Smooth muscle cell (in vitro differentiated cells): ENCODE measurements at regions not wholly inside any gene's neighbourhood (a gene's known extent, or its start where the extent isn't known, plus 50 kb on each side); places are given as distances from the start of the nearest gene placed in this dataset.

ENCODE experiments used
- DNase-seq: peaks from one replicate; lab custom pipeline; 2025; ENCODE audit not compliant: unreplicated experiment; lab: John Stamatoyannopoulos, UW
- H2AFZ ChIP-seq: fragments of 200-600 bp; sonication (generic); 2 replicates; pipeline ENCODE4 v1.6.0; 2016; ENCODE audit warnings: antibody characterized with exemption, low read depth, mild to moderate bottlenecking
- H3F3A ChIP-seq: fragments of 200-600 bp; sonication (generic); 2 replicates; pipeline ENCODE4 v1.6.0; 2017; ENCODE audit warnings: antibody characterized with exemption, low read depth
- H3K27ac ChIP-seq: fragments of 200-600 bp; sonication (generic); 2 replicates; pipeline ENCODE4 v1.5.1; 2016; ENCODE audit warnings: low read depth, mild to moderate bottlenecking
- H3K27me3 ChIP-seq: fragments of 200-600 bp; sonication (generic); 2 replicates; pipeline ENCODE4 v1.6.1; 2016; ENCODE audit warnings: low read depth, mild to moderate bottlenecking
- H3K36me3 ChIP-seq: fragments of 200-600 bp; sonication (generic); 2 replicates; pipeline ENCODE4 v1.5.1; 2016; ENCODE audit warnings: low read depth
- H3K4me1 ChIP-seq: fragments of 200-600 bp; sonication (generic); 2 replicates; pipeline ENCODE4 v1.5.1; 2016; ENCODE audit warnings: low read depth
- H3K4me2 ChIP-seq: fragments of 200-600 bp; sonication (generic); 2 replicates; pipeline ENCODE4 v1.6.0; 2016; ENCODE audit warnings: mild to moderate bottlenecking
- H3K4me3 ChIP-seq: fragments of 200-600 bp; sonication (generic); 2 replicates; pipeline ENCODE4 v1.5.1; 2016; ENCODE audit warnings: mild to moderate bottlenecking
- H3K79me2 ChIP-seq: fragments of 200-600 bp; sonication (generic); 2 replicates; pipeline ENCODE4 v1.6.0; 2016; ENCODE audit warnings: low read depth, mild to moderate bottlenecking
- H3K9ac ChIP-seq: fragments of 200-600 bp; sonication (generic); 2 replicates; pipeline ENCODE4 v1.6.0; 2016; ENCODE audit warnings: low read depth
- H3K9me3 ChIP-seq: fragments of 200-600 bp; sonication (generic); replicated peaks from 2 replicates; pipeline ENCODE4 v1.5.1; 2016; ENCODE audit warnings: low read depth
- H4K20me1 ChIP-seq: fragments of 200-600 bp; sonication (generic); 2 replicates; pipeline ENCODE4 v1.6.0; 2016; ENCODE audit warnings: low read depth
- CTCF ChIP-seq: fragments of 200-600 bp; sonication (generic); IDR thresholded peaks from 2 replicates; pipeline ENCODE4 v1.5.1; 2017; ENCODE audit warnings: borderline replicate concordance, mild to moderate bottlenecking, antibody characterized with exemption; ENCODE audit not compliant: insufficient read depth, poor library complexity, severe bottlenecking
- WGBS: methylation state at CpG from one replicate; pipeline ENCODE4 v1.1.7; 2016; ENCODE audit warnings: low lambda C conversion rate; 5-methylcytosine and 5-hydroxymethylcytosine counted together

- Histone ChIP-seq H3K79me2 (no peaks in the 10 kb centered on the region), H3K4me3 (no peak overlapping the region), H3K9me3 (no peaks in the 10 kb centered on the region), H3K9ac (no peak overlapping the region), H3K4me1 (peaks cover 10% of the 10 kb centered on the region), H2AFZ (no peak overlapping the region), H3K27me3 (no peaks in the 10 kb centered on the region), H3K4me2 (no peak overlapping the region), H3F3A (no peaks in the 10 kb centered on the region), H4K20me1 (no peaks in the 10 kb centered on the region), H3K27ac (no peak overlapping the region), H3K36me3 (no peaks in the 10 kb centered on the region)
- 73% methylated on average over 4 of the region's 4 CpGs for WGBS
- TF ChIP-seq CTCF, result no peak
- no peak for DNase-seq
These were observed 231.3 kb downstream of the TOMM20 start for GRCh38 chr1:234897390-234897749.

GRCh38 chr1:234896477-234897389, 231.9 kb downstream of the TOMM20 start:
- Histone ChIP-seq H3K36me3 (no peaks in the 10 kb centered on the region), H3K79me2 (no peaks in the 10 kb centered on the region), H3K4me1 (peaks cover 10% of the 10 kb centered on the region), H3K9me3 (no peaks in the 10 kb centered on the region), H3K9ac (no peak overlapping the region), H3F3A (no peaks in the 10 kb centered on the region), H2AFZ (no peak overlapping the region), H3K27me3 (no peaks in the 10 kb centered on the region), H3K27ac (no peak overlapping the region), H3K4me2 (no peak overlapping the region), H3K4me3 (no peak overlapping the region), H4K20me1 (no peaks in the 10 kb centered on the region)
- no peak for TF ChIP-seq CTCF
- WGBS, result 85% methylated on average over 15 of the region's 15 CpGs
- DNase-seq, result no peak

GRCh38 chr1:234893725-234894630, 234.7 kb downstream of the TOMM20 start:
- H3K27me3 ChIP-seq, result no peaks in the 10 kb centered on the region
- no peak overlapping the region for H2AFZ ChIP-seq
- H3F3A ChIP-seq, result no peaks in the 10 kb centered on the region
- TF ChIP-seq CTCF, result no peak
- no peak overlapping the region for H3K27ac ChIP-seq
- no peaks in the 10 kb centered on the region for H3K36me3 ChIP-seq
- peaks cover 4% of the 10 kb centered on the region for H3K4me1 ChIP-seq
- H3K4me3 ChIP-seq, result no peak overlapping the region
- no peaks in the 10 kb centered on the region for H3K9me3 ChIP-seq
- H3K9ac ChIP-seq, result no peak overlapping the region
- H3K79me2 ChIP-seq, result no peaks in the 10 kb centered on the region
- DNase-seq, result no peak
- no peak overlapping the region for H3K4me2 ChIP-seq
- WGBS, result 75% methylated on average over 11 of the region's 11 CpGs
- H4K20me1 ChIP-seq, result no peaks in the 10 kb centered on the region
